ENCODE measurements at regions not wholly inside any gene's neighbourhood (a gene's known extent, or its start where the extent isn't known, plus 50 kb on each side); places are given as distances from the start of the nearest gene placed in this dataset.

GRCh38 chr3:5531039-5531438, 343.5 kb downstream of the EDEM1 start:
- Histone ChIP-seq H3K27ac (ENCODE audit: insufficient read depth, low read depth, low read length) (no peak overlapping the region), H3K9me1 (replicated peaks; ENCODE audit: control insufficient read depth, extremely low read depth, insufficient read depth, low read length) (no peaks in the 10 kb centered on the region), H3K4me3 (replicated peaks in 1 of 3; ENCODE audit: insufficient read depth in 1 of 3, low read depth in 1 of 3, low read length in 3 of 3) (no peak overlapping the region), H3K9me3 (replicated peaks; ENCODE audit: control insufficient read depth, insufficient read depth, low read length) (peaks cover 6% of the 10 kb centered on the region), H3K9ac (replicated peaks; ENCODE audit: extremely low read depth, insufficient read depth, low read length) (no peak overlapping the region), H3K4me1 (ENCODE audit: control insufficient read depth, extremely low read depth, insufficient read depth, low read length) (no peaks in the 10 kb centered on the region), H3K36me3 (ENCODE audit: control insufficient read depth in 2 of 2, extremely low read depth in 1 of 2, insufficient read depth in 2 of 2, low read length in 2 of 2) (no peaks in the 10 kb centered on the region), H3K79me2 (ENCODE audit: control insufficient read depth, insufficient read depth, low read length) (no peaks in the 10 kb centered on the region), H2AFZ (ENCODE audit: low read depth, low read length) (no peak overlapping the region), H3K27me3 (ENCODE audit: control insufficient read depth in 2 of 2, insufficient read depth in 2 of 2, low read length in 2 of 2) (no peaks in the 10 kb centered on the region), H4K20me1 (replicated peaks; ENCODE audit: control insufficient read depth, extremely low read depth, insufficient read depth, low read length) (no peaks in the 10 kb centered on the region), H3K4me2 (ENCODE audit: insufficient read depth, low read length) (no peak overlapping the region)
- no TSS peak for BruUV-seq (replicated peaks)
- intact Hi-C loops (cut with micrococcal nuclease) = no loop called here
- ChIA-PET CTCF (interaction anchor here (0.6 kb wide), 1 partner anchor 674 kb away, joined by 4 read pairs; no protein-coding TSS in a partner anchor), POLR2A (no interaction called here)
- TF ChIP-seq MAX (IDR thresholded peaks at IDR 0.05; ENCODE audit: insufficient read depth, insufficient read length) (no peak), POLR2AphosphoS5 (IDR thresholded peaks at IDR 0.05; ENCODE audit: insufficient read depth, low read depth, low read length) (no peak), JUN (IDR thresholded peaks at IDR 0.05; ENCODE audit: borderline replicate concordance, insufficient read depth, insufficient read length, low read depth) (no peak), CTCF (IDR thresholded peaks at IDR 0.05; ENCODE audit: extremely low read depth in 1 of 2, insufficient read depth in 1 of 2, low read depth in 1 of 2, low read length in 2 of 2) (no peak), POLR2A (IDR thresholded peaks at IDR 0.05; ENCODE audit: low read depth, low read length) (no peak), GATA2 (IDR thresholded peaks at IDR 0.05; ENCODE audit: insufficient read depth, insufficient read length, low read depth, low read length) (no peak)
- FAIRE-seq (no peak), DNase-seq (ENCODE audit: low read depth, low spot score) (no peak)
- dilution Hi-C loops (cut with MboI; ENCODE audit: extremely low pct_ligation_motif_present, low sequenced_read_pairs) = no loop called here

Data from endothelial cell of umbilical vein (primary cell).